ENCODE measurements at regions not wholly inside any gene's neighbourhood (a gene's known extent, or its start where the extent isn't known, plus 50 kb on each side); places are given as distances from the start of the nearest gene placed in this dataset.

DNA sequence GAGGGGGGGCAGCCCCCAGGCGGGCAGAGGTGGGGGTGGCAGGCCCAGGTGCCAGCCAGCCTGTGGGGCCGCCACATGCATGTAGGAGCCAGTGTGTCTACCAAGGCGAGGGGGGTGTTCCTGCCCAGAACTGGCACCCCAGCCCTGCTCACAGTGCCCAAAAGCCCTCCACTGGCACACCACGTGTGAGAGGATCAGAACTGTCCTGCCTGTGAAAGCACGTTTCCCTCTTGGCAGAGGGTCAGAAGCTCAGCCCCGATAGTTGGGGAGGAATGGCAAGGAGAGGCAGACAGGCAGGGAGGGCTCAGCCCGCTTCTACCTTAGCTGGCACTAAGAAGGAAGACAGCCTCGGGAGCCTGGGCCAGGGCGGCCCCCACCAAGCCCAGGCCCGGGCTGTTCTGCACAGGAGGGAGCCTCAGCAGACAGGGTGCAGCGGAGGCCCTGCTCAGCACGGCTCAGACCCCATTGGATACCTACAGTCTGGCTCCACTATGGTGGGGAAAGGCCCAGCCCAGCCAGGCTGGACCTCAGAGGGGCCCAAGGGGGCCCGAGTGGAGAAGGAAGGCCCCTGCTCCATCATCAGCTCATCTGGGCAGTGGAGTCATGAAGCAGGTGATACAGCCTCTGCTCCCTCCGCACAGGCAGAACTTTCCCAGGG lies 84.8 kb upstream of the LINGO1 start:
- no peaks in the 10 kb centered on the region for H3K4me1 ChIP-seq (ENCODE audit: insufficient read depth, poor library complexity, severe bottlenecking)
- TF ChIP-seq, protein P1, sequence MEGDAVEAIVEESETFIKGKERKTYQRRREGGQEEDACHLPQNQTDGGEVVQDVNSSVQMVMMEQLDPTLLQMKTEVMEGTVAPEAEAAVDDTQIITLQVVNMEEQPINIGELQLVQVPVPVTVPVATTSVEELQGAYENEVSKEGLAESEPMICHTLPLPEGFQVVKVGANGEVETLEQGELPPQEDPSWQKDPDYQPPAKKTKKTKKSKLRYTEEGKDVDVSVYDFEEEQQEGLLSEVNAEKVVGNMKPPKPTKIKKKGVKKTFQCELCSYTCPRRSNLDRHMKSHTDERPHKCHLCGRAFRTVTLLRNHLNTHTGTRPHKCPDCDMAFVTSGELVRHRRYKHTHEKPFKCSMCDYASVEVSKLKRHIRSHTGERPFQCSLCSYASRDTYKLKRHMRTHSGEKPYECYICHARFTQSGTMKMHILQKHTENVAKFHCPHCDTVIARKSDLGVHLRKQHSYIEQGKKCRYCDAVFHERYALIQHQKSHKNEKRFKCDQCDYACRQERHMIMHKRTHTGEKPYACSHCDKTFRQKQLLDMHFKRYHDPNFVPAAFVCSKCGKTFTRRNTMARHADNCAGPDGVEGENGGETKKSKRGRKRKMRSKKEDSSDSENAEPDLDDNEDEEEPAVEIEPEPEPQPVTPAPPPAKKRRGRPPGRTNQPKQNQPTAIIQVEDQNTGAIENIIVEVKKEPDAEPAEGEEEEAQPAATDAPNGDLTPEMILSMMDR (IDR thresholded peaks at IDR 0.05; ENCODE audit: poor library complexity, severe bottlenecking), result no peak
- DNase-seq (ENCODE audit: low spot score) (no peak), ATAC-seq (ENCODE audit: low read depth) (peak; percentile 12; the same call in 2 of the 3 replicates)
- no peak overlapping the region for H3K27ac ChIP-seq (ENCODE audit: poor library complexity, severe bottlenecking)
- H3K27me3 ChIP-seq (ENCODE audit: insufficient read depth, poor library complexity, severe bottlenecking), result no peaks in the 10 kb centered on the region
- no peaks in the 10 kb centered on the region for H3K36me3 ChIP-seq (ENCODE audit: low read depth)
- no peaks in the 10 kb centered on the region for H3K9me3 ChIP-seq (ENCODE audit: severe bottlenecking)
- H3K4me3 ChIP-seq (ENCODE audit: severe bottlenecking), result no peak overlapping the region

DNA sequence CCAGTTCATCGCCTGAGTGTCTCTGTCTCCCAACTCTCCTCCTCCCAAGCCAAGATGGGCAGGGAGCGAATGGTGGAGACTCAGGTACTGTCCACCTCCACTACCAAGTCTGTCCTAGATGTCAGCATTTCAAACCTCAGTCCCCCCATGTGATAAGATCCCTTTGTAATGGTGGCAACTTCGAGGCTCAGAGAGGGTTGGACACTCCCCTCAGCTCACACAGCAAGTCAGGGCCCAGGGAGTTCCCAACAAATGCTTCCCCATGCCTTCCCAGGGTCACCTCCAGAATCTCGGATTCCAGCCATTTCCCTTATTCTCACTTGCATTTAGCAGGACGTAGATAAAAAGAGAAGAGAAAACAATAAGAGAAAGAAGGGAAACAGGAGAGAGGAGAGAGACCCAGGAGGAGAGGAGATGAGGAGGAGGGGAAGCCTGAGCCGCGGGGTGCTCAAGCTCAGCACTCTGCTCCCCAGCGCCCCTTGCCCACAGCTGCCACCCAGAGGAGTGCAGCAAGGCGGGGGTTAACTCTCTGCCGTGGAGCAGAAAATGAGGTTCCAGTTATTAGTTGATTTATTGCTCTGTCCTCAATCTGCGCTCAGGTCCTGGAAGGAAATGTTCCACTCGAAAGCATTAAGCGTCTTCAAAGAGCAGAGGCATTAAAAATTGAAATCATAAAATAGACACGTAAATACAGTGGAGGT lies 84.1 kb upstream of the LINGO1 start:
- no peak overlapping the region for H3K27ac ChIP-seq (ENCODE audit: poor library complexity, severe bottlenecking)
- DNase-seq (ENCODE audit: low spot score), result no peak
- H3K27me3 ChIP-seq (ENCODE audit: insufficient read depth, poor library complexity, severe bottlenecking), result no peaks in the 10 kb centered on the region
- H3K9me3 ChIP-seq (ENCODE audit: severe bottlenecking), result no peaks in the 10 kb centered on the region
- H3K4me1 ChIP-seq (ENCODE audit: insufficient read depth, poor library complexity, severe bottlenecking), result no peaks in the 10 kb centered on the region
- TF ChIP-seq, protein P1 (IDR thresholded peaks at IDR 0.05; ENCODE audit: poor library complexity, severe bottlenecking), result no peak
- no peaks in the 10 kb centered on the region for H3K36me3 ChIP-seq (ENCODE audit: low read depth)
- no peak for ATAC-seq (ENCODE audit: low read depth)
- H3K4me3 ChIP-seq (ENCODE audit: severe bottlenecking), result no peak overlapping the region

DNA sequence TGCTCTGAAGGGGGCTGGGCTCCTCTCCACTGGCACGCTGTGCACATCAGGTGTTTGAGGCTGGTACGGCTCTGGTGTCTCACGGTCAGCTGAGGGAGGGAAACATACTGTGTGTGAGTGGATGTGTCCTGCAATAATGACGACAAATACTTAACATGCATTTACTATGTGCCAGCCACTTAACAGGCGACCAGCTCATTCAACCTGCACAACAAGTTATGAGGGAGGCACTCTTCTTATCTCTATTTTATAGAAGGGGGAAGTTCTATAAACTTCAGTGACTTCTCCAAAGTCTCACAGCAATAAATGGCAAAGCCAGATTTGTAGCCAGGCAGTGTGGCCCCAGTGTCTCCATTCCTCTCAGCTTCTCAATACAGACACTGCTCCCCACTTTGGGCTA lies 83.1 kb upstream of the LINGO1 start:
- ATAC-seq (ENCODE audit: low read depth) (no peak), DNase-seq (ENCODE audit: low spot score) (no peak)
- Histone ChIP-seq H3K4me1 (ENCODE audit: insufficient read depth, poor library complexity, severe bottlenecking) (no peaks in the 10 kb centered on the region), H3K4me3 (ENCODE audit: severe bottlenecking) (no peak overlapping the region), H3K27me3 (ENCODE audit: insufficient read depth, poor library complexity, severe bottlenecking) (no peaks in the 10 kb centered on the region), H3K36me3 (ENCODE audit: low read depth) (no peaks in the 10 kb centered on the region), H3K9me3 (ENCODE audit: severe bottlenecking) (no peaks in the 10 kb centered on the region), H3K27ac (ENCODE audit: poor library complexity, severe bottlenecking) (no peak overlapping the region)
- TF ChIP-seq, protein P1 (IDR thresholded peaks at IDR 0.05; ENCODE audit: poor library complexity, severe bottlenecking), result no peak

DNA sequence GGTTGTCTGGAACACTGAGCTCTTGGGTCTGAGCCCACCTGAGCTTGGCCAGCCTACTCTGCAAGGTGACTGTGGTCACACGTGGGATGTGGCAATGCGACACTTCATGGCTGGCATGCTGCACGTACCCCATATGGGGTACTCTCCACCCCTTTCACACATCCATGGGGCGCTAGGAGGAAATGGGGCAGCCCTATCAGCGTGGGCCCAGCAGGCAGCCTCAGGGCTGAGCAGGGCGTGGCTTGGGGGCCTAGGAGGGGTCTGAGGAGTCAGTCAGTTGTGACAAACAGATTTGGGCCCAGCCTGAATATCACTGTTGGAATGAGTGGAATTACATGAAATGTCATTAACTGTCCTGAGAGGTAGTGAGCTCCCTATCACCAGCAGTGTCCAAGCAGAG lies 82.3 kb upstream of the LINGO1 start:
- DNase-seq (ENCODE audit: low spot score) (no peak), ATAC-seq (ENCODE audit: low read depth) (no peak)
- Histone ChIP-seq H3K4me1 (ENCODE audit: insufficient read depth, poor library complexity, severe bottlenecking) (no peaks in the 10 kb centered on the region), H3K9me3 (ENCODE audit: severe bottlenecking) (no peaks in the 10 kb centered on the region), H3K4me3 (ENCODE audit: severe bottlenecking) (no peak overlapping the region), H3K27me3 (ENCODE audit: insufficient read depth, poor library complexity, severe bottlenecking) (peaks cover 6% of the 10 kb centered on the region), H3K27ac (ENCODE audit: poor library complexity, severe bottlenecking) (no peak overlapping the region), H3K36me3 (ENCODE audit: low read depth) (no peaks in the 10 kb centered on the region)
- TF ChIP-seq, protein P1 (IDR thresholded peaks at IDR 0.05; ENCODE audit: poor library complexity, severe bottlenecking), result no peak

DNA sequence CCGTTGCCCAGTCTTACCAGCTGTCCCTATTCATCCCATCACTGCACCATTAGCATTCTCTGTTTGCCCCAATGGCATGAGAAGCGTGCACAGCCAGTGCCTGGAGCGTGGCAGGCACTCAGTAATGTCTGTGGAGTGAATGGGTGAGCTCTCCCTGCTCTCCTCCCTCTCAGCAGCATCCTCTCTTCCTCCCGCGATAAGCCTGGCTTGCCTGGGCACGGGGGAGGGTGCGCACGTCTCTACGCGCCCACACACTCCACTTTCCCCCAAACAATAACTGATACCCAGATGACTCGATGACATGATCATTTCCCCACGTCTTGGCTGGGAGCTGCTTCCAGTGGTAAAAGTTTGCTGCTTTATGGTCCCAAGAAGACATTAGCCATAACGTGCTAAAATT lies 81.8 kb upstream of the LINGO1 start:
- TF ChIP-seq, protein P1 (IDR thresholded peaks at IDR 0.05; ENCODE audit: poor library complexity, severe bottlenecking), result no peak
- DNase-seq (ENCODE audit: low spot score) (no peak), ATAC-seq (ENCODE audit: low read depth) (no peak)
- H3K4me1 ChIP-seq (ENCODE audit: insufficient read depth, poor library complexity, severe bottlenecking), result no peaks in the 10 kb centered on the region
- H3K27me3 ChIP-seq (ENCODE audit: insufficient read depth, poor library complexity, severe bottlenecking), result peaks cover 10% of the 10 kb centered on the region
- no peaks in the 10 kb centered on the region for H3K36me3 ChIP-seq (ENCODE audit: low read depth)
- H3K27ac ChIP-seq (ENCODE audit: poor library complexity, severe bottlenecking), result no peak overlapping the region
- no peaks in the 10 kb centered on the region for H3K9me3 ChIP-seq (ENCODE audit: severe bottlenecking)
- H3K4me3 ChIP-seq (ENCODE audit: severe bottlenecking), result no peak overlapping the region

Measured in RWPE2 (cell line).